ENCODE measurements at regions not wholly inside any gene's neighbourhood (a gene's known extent, or its start where the extent isn't known, plus 50 kb on each side); places are given as distances from the start of the nearest gene placed in this dataset.

GRCh38 chr4:11685481-11685880 lies 256.8 kb upstream of the HS3ST1 start:
- no peaks in the 10 kb centered on the region for H3K9me3 Mint-ChIP-seq (ENCODE audit: insufficient read depth)
- CTCF ChIA-PET: no interaction called here

More at GRCh38 chr4:11685481-11685880, 256.8 kb upstream of the HS3ST1 start:
- no peak overlapping the region for H3K4me2 ChIP-seq (replicated peaks; ENCODE audit: low read depth, low read length, poor library complexity, severe bottlenecking)
- DNase-seq (no peak), ATAC-seq (ENCODE audit: low read depth) (no peak)
- WGBS (ENCODE audit: insufficient coverage): 93% methylated on average over 5 of the region's 5 CpGs
- TF ChIP-seq EZH2 (IDR thresholded peaks at IDR 0.05; ENCODE audit: borderline replicate concordance, insufficient read depth, low read depth, low read length, poor library complexity, severe bottlenecking) (no peak), CTCF (IDR thresholded peaks at IDR 0.05) (no peak)
- no peaks in the 10 kb centered on the region for H3K9me3 ChIP-seq (ENCODE audit: control extremely low read depth in 1 of 3, control insufficient read depth in 2 of 3, insufficient read depth in 1 of 3, low read length in 2 of 3)
- no peak overlapping the region for H3K4me3 ChIP-seq (ENCODE audit: control extremely low read depth in 1 of 5, extremely low read depth in 1 of 5, insufficient read depth in 1 of 5, low read depth in 2 of 5, low read length in 4 of 5)
- H3K4me1 ChIP-seq (ENCODE audit: control insufficient read depth in 2 of 2, insufficient read depth in 2 of 2, low read length in 2 of 2): no peaks in the 10 kb centered on the region
- H2AFZ ChIP-seq (ENCODE audit: insufficient read depth, low read depth, low read length, poor library complexity, severe bottlenecking): no peak overlapping the region
- no peaks in the 10 kb centered on the region for H3K79me2 ChIP-seq (ENCODE audit: control insufficient read depth, insufficient read depth, low read length)
- H3K27me3 ChIP-seq (replicated peaks in 1 of 4; ENCODE audit: control extremely low read depth in 1 of 4, control insufficient read depth in 3 of 4, insufficient read depth in 4 of 4, low read length in 3 of 4): peaks cover 0 to 10% (median 4%) of the 10 kb centered on the region in 4 experiments
- H3K4me1 Mint-ChIP-seq: no peaks in the 10 kb centered on the region
- H4K20me1 ChIP-seq (ENCODE audit: control insufficient read depth, insufficient read depth, low read length, poor library complexity, severe bottlenecking): no peaks in the 10 kb centered on the region
- intact Hi-C loops (cut with micrococcal nuclease): no loop called here
- H3K4me3 Mint-ChIP-seq: no peak overlapping the region
- no peaks in the 10 kb centered on the region for H3K36me3 ChIP-seq (replicated peaks in 1 of 2; ENCODE audit: control extremely low read depth in 1 of 2, control insufficient read depth in 1 of 2, extremely low read depth in 1 of 2, insufficient read depth in 2 of 2, low read length in 1 of 2)
- H3K27ac Mint-ChIP-seq: no peak overlapping the region
- POLR2A ChIA-PET: no interaction called here
- H3K27me3 Mint-ChIP-seq: peaks cover 13% of the 10 kb centered on the region
- no peak overlapping the region for H3K9ac ChIP-seq (ENCODE audit: low read length)
- H3K27ac ChIP-seq (ENCODE audit: low read length in 2 of 2): no peak overlapping the region

Measured in B cell (primary cell).